NCI-H1436 treated with DMSO at 0.1 percent for 48 hours (cell line): ENCODE measurements at regions not wholly inside any gene's neighbourhood (a gene's known extent, or its start where the extent isn't known, plus 50 kb on each side); places are given as distances from the start of the nearest gene placed in this dataset.
"Not testable (repeated sequence)": the region's sequence is repeated elsewhere in the genome, so short reads cannot be mapped to it uniquely, and the experiment has no call there.

Experiments
- DNase-seq: peaks from one replicate; lab custom pipeline; 2025; lab: John Stamatoyannopoulos, UW

DNA sequence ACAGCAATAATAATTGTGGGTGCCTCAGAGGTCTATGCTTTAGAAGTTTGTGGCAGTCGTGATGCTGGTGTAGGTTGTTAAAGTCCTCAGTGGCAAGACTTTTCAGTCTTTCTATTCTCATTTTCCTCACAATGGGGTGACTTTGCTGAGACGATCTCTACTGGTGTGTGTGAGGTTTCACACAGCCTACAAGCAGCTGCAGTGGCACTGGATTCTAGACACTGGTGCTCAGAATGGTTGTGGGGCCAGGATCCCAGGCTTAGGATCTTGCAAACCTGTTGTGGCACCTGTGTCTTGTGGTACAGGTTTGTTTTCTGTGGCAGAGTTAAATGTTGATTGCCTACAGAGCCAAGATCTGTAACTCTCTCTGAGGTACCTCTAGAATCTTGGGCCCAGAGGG, 581.2 kb downstream of the PTPRC start:
- no peak for DNase-seq

DNA sequence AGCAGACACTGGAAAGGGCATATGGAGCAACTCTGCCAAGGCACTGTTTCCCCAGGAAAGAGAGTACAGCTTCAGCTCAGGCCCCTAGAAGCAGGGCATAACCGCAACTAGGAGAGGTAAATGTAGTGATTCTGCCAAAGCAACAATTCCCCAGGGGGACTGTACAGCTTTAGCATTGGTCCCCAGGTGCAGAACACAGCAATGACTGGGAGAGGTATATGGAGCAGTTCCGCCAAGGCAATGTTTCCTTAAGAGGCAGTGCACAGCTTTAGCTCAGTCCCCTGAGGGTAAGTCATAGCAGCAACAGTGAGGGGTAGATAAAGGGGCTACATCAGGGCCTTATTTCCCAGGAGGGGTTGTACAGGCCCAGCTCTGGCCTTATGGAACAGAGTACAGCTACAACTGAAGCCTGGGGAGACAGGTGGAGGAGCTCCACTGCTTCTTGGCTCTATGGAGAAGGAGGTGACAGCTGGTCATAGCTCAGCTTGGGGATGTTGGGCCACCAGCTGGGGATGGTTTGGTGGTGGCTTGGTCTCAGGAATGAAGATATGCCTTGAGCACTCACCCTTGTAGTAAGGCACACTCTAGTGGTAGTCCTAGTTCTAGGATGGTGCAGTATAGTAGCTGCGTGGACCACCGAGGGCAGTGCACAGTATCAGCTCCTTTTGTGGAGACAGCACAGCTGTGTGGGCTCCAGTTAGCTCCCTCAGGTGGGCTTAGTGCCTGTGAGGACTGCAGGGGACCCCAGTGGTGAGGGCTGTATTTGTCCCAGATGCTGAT, 582.7 kb downstream of the PTPRC start:
- DNase-seq: no peak

- no peak for DNase-seq
Measured at GRCh38 chr1:199223936-199224335, 585.1 kb downstream of the PTPRC start.

DNA sequence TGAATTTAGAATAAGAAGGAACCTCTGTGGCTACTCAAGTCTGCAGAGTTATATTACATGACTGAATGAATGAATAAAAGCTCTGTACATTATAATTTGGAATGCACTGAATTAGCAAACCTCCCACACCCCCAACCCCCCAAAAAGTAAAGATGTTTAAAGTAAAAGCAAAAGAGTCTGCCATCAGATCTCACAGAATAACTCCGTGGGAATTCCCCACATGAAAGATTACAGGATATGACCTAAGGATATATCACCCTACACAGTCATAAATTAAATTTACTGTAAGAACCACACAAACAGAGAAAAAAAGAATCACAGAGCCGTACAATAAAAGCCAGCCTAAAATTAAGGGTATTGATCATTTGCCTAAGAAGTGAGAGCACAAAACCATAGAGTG, 587.3 kb downstream of the PTPRC start:
- no peak for DNase-seq

DNA sequence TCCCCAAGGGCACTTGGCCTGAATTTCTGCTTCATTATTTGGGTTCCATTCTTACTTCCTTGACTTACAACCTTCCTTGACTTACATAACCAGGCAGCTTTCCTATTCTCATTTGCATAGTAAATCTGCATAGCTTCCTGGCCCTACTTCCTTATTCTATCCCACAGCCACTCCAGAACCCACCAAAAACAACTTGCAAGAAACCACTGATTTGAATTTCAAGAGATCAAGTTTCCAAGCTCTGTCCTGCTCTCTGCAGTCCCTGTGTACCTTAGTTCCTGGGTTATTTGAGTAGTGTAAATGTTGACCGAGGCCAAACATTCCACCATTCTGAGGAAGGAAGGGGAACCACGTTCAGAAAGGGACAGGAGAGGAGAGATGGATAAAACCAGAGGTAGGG, 603.3 kb downstream of the PTPRC start:
- no peak for DNase-seq

- no peak for DNase-seq
Measured at GRCh38 chr1:199242601-199243000, 603.8 kb downstream of the PTPRC start.

DNA sequence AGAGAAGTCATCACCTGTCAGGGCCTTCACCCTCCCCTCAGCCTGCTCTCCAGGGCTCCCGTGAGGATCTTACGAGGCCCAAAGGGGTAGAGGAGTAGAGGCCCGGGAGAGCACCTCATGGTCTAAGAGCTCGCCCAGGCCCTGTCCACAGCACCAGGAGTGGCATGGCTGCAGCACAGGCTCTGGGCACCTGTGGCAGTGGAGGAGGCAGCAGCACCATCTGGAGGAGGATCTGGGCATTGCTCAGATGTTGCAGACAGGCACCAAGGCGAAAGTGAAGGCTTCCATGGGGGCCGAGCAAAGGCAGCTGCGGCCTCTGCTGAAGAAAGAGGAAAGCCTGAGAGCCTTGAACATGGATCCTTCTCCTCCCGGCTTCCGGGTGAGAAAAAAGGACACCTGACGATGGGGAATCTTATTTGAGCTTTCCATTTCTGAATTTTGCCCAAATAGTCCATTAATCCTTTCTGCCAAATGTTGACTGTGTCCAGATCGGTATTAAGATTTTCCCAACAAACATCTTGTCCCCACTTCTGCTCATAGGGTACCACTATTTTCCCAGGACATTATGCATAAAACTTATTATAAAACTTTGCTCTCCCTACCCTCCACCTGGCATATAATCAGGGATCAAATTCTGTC, 604.7 kb downstream of the PTPRC start:
- DNase-seq: no peak

DNA sequence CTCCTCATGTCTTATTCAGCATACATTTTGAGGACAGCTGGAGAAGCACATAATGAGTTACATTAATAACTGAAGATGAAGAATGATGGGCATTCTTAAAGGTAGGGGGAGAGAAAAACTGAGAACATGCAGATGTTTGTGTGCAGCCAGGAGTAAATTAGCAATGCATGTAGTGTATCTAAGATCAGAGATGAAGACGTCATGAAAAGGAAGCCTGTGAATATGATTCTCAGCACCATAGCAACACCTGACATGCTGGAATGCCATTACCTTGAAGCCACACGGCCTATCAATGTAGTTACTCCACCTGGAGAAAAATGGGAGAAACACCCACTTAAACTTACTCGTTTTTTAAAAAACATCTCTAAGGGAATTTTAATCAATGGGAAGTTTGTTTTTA, 607.1 kb downstream of the PTPRC start:
- DNase-seq: no peak

DNA sequence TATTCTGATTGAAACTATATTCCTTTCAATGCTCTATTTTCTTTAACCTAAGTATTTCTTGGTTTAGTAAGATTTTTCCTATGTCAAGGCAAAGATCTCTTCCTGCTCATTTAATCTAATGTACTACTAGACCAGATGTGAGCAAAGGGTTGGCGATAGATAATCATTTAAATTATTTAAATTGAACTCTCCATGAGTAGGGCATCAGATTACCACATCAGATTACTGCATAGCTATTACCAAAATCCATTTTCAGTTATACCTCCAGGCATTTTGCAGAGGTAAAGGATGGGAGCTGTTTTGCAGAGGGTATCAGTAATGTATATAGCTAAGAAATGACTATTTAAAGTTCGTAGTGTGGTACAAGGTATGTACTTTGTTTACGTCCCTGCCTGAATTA, 607.9 kb downstream of the PTPRC start:
- DNase-seq: no peak

- DNase-seq: no peak
Measured at GRCh38 chr1:199247891-199248290, 609.1 kb downstream of the PTPRC start.

- DNase-seq: not testable (repeated sequence)
Measured at GRCh38 chr1:199254040-199254439, 615.2 kb downstream of the PTPRC start.

DNA sequence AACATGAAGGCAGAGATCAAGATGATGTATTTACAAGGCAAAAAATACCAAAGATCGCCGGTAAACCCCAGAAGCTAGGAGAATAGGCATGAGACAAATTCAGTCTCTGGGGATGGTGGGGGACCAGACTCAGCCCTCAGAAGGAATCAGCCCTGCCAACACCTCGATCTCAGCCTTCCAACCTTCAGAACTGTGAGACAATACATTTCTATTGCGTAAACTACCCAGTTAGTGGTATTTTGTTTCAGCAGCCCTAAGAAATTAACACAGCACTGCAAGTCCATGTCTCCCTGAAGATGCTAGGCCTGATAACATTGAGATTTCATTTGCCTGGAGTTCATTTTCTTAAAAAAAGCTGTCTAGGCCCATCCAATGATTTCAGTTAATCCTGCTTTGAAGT, 622.5 kb downstream of the PTPRC start:
- DNase-seq: no peak

DNA sequence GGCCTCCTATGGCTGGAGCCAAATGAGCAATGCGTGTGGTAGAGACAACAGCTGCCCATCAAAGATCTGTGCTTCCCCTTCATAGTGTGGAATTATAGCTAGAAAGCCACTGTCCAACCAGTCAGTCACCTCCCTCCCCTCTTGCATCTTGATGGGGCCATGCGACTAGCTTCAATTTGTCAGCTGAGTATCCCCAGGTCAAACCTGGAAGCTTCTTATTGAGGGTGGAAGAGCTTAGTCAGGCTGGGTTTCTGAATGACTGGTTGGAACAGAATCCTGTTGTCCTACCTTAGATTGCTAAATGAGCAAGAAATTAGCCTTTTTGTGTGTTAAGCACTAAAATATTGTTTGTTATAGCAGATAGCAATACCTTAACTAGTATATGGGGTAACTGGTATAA, 625.4 kb downstream of the PTPRC start:
- no peak for DNase-seq

- no peak for DNase-seq
Measured at GRCh38 chr1:199264911-199265310, 626.1 kb downstream of the PTPRC start.

- DNase-seq: no peak
Measured at GRCh38 chr1:199265319-199265718, 626.5 kb downstream of the PTPRC start.

- DNase-seq: no peak
Measured at GRCh38 chr1:199269241-199269640, 630.4 kb downstream of the PTPRC start.

DNA sequence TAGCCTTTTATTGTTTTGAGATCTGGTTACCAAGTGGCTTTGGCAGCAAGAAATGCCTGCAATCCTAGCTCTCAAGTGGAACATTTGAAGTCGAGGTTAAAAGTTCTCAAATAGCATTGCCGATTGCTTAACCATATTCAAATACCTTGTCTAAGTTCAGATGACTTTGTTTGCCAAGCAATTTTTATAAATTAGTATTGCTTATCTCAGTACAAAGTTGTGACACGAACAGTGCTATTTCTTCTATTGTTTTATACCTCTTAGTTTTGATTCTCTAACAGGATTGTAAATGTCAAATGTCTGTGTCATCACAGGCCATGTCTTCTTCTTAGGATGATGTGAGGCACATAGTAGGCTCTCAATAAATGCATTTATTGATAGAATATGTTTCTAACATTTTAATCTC, 633.3 kb downstream of the PTPRC start:
- no peak for DNase-seq

GRCh38 chr1:199272628-199273086, 633.8 kb downstream of the PTPRC start:
- no peak for DNase-seq

DNA sequence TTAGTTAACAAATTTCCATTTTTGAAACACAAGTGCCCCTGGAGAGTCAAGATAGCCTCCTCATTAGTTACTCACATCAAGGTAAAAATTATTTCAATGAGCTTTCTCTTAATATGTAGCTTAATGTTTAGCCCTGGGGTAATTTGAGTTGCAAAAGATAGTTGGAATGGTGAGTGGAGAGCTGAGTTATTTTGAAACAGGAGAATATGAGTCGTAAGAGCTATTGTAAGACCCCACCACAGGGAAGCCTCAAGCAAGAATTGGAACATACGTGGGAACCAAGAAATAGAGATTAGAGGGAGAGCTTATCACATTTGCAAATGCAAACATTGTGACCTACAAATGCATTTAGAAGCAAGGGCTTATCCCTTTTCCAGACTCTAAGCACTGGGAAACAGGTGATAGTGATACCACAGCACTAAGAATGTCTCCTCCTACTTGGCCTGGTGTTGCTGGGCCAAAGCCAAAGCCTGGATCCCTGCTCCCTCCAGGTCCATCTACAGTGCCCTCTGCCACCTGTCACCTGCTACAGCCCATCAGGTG, 635.1 kb downstream of the PTPRC start:
- no peak for DNase-seq

GRCh38 chr1:199279067-199279466, 640.2 kb downstream of the PTPRC start:
- DNase-seq: no peak

DNA sequence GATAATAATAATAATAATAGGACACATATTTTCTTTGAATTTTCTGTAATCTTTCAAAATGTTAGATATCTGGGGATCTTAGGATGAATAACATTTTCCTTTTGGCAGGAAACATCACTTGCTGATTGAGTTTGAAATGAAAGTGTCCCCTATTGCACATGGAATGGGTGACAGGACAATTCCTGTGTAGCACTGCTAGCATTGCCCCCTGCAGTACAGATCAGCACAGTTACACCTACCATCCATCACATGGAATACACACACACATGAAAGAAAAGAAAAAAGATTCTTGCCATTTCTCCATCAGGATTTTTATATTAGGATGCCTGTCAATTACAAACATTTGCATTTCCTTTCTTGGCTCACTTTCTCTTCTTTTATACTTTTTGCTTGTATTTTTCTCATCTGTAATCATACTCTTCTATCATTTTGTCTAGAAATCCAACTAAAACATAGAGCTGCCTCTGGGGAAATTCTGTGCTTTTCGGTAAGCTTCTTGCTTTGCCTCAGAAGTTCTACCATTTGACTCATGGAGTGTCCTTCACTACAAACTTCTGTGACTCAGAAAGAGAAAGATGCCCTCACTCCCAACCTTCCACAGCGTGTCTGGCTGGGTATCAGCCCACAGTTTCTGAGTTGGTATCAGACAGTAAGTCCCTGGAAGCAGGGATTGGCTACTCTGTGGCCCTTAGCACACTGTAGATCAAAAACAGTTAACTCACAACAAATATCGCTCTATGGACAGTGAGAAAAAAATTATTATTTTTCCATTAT, 641.2 kb downstream of the PTPRC start:
- DNase-seq: no peak

GRCh38 chr1:199282751-199283305, 644.0 kb downstream of the PTPRC start:
- no peak for DNase-seq
